ENCODE measurements at regions not wholly inside any gene's neighbourhood (a gene's known extent, or its start where the extent isn't known, plus 50 kb on each side); places are given as distances from the start of the nearest gene placed in this dataset.

DNA sequence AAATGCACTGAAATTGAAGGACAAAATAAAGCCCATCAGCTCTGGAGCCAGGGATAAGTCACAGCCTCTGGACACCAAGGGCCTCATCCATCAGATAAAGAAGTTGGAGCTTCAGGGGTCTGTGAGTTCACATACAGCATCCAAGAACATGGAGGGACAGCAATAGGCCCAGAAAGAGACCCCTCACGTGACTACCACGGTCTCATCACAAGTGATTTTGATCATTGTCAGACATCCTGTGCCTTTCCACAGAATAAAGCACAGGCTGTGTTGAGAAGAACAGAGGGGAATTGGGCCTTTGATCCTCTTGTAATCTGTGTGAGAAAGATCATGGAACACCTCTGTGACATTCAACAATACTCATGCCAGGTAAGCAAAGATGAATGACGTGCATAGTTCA, 65.2 kb upstream of the CTAGE1 start:
- TF ChIP-seq, protein P1, sequence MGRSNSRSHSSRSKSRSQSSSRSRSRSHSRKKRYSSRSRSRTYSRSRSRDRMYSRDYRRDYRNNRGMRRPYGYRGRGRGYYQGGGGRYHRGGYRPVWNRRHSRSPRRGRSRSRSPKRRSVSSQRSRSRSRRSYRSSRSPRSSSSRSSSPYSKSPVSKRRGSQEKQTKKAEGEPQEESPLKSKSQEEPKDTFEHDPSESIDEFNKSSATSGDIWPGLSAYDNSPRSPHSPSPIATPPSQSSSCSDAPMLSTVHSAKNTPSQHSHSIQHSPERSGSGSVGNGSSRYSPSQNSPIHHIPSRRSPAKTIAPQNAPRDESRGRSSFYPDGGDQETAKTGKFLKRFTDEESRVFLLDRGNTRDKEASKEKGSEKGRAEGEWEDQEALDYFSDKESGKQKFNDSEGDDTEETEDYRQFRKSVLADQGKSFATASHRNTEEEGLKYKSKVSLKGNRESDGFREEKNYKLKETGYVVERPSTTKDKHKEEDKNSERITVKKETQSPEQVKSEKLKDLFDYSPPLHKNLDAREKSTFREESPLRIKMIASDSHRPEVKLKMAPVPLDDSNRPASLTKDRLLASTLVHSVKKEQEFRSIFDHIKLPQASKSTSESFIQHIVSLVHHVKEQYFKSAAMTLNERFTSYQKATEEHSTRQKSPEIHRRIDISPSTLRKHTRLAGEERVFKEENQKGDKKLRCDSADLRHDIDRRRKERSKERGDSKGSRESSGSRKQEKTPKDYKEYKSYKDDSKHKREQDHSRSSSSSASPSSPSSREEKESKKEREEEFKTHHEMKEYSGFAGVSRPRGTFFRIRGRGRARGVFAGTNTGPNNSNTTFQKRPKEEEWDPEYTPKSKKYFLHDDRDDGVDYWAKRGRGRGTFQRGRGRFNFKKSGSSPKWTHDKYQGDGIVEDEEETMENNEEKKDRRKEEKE (IDR thresholded peaks at IDR 0.05) = no peak
- TF ChIP-seq SMAD5 (IDR thresholded peaks at IDR 0.05; ENCODE audit: low read depth) (no peak), WRNIP1 (IDR thresholded peaks at IDR 0.05; ENCODE audit: borderline replicate concordance, low read depth, low read length) (no peak), FOXK2 (IDR thresholded peaks at IDR 0.05) (no peak), LARP7 (IDR thresholded peaks at IDR 0.05) (no peak)
- TF ChIP-seq, protein P2, sequence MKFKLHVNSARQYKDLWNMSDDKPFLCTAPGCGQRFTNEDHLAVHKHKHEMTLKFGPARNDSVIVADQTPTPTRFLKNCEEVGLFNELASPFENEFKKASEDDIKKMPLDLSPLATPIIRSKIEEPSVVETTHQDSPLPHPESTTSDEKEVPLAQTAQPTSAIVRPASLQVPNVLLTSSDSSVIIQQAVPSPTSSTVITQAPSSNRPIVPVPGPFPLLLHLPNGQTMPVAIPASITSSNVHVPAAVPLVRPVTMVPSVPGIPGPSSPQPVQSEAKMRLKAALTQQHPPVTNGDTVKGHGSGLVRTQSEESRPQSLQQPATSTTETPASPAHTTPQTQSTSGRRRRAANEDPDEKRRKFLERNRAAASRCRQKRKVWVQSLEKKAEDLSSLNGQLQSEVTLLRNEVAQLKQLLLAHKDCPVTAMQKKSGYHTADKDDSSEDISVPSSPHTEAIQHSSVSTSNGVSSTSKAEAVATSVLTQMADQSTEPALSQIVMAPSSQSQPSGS (IDR thresholded peaks at IDR 0.05; ENCODE audit: low read length) = no peak
- H2AFZ ChIP-seq (ENCODE audit: control insufficient read depth, low read depth, low read length) = no peak overlapping the region
- no peak overlapping the region for H3K27ac ChIP-seq (ENCODE audit: control insufficient read depth, insufficient read depth)
- no TSS peak for BruUV-seq (replicated peaks)
- H4K20me1 ChIP-seq (ENCODE audit: control insufficient read depth, insufficient read depth) = no peaks in the 10 kb centered on the region
- no peaks in the 10 kb centered on the region for H3K9me3 ChIP-seq (replicated peaks; ENCODE audit: control insufficient read depth, insufficient read depth, low read length)
- no peaks in the 10 kb centered on the region for H3K36me3 ChIP-seq (ENCODE audit: control insufficient read depth in 2 of 2, insufficient read depth in 2 of 2, low read length in 1 of 2)
- H3K4me2 ChIP-seq (ENCODE audit: control insufficient read depth, insufficient read depth) = no peak overlapping the region
- intact Hi-C loops (cut with micrococcal nuclease; ENCODE audit: unreplicated experiment) = no loop called here
- FAIRE-seq (no peak), DNase-seq (ENCODE audit: low read depth, low spot score) (no peak), ATAC-seq (no peak)
- no peaks in the 10 kb centered on the region for H3K79me2 ChIP-seq (ENCODE audit: control insufficient read depth, insufficient read depth, low read length)
- H3K4me3 ChIP-seq = no peak overlapping the region
- RAD21 ChIA-PET (ENCODE audit: unreplicated experiment) = no interaction called here
- SMC1A ChIA-PET (ENCODE audit: uncharacterized antibody, unreplicated experiment) = no interaction called here
- POLR2A ChIA-PET = no interaction called here
- 0% methylated on average over 3 of the region's 3 CpGs for WGBS (ENCODE audit: insufficient coverage, insufficient replicate concordance, low lambda C conversion rate, missing lambda C conversion rate)
- CTCF ChIA-PET = no interaction called here
- no peaks in the 10 kb centered on the region for H3K4me1 ChIP-seq (ENCODE audit: control insufficient read depth, insufficient read depth, low read length)
- in situ Hi-C loops (cut with MboI) = no loop called here
- H3K9ac ChIP-seq (ENCODE audit: control insufficient read depth, insufficient read depth, low read length) = no peak overlapping the region
- H3K27me3 ChIP-seq (replicated peaks in 1 of 2; ENCODE audit: control insufficient read depth in 2 of 2, insufficient read depth in 2 of 2, low read length in 1 of 2) = no peaks in the 10 kb centered on the region

All from GM12878 (cell line).